Neural progenitor cell (in vitro differentiated cells): ENCODE measurements at regions not wholly inside any gene's neighbourhood (a gene's known extent, or its start where the extent isn't known, plus 50 kb on each side); places are given as distances from the start of the nearest gene placed in this dataset.

Experiments used
- DNase-seq: peaks from one replicate; pipeline ENCODE4 v3.0.0-alpha.2; 2016; ENCODE audit warnings: low spot score
- H2AFZ ChIP-seq: fragments of 200-600 bp; sonication (generic); replicated peaks from 2 replicates; pipeline ENCODE4 v1.6.1; 2016; ENCODE audit warnings: antibody characterized with exemption
- H3F3A ChIP-seq: fragments of 200-600 bp; sonication (generic); 2 replicates; pipeline ENCODE4 v1.6.1; 2016; ENCODE audit warnings: antibody characterized with exemption, low read depth
- H3K27ac ChIP-seq: fragments of 200-600 bp; sonication (generic); 2 replicates; pipeline ENCODE4 v1.5.1; 2016; ENCODE audit warnings: mild to moderate bottlenecking
- H3K27me3 ChIP-seq: fragments of 200-600 bp; sonication (generic); 2 replicates; pipeline ENCODE4 v1.6.1; 2016; ENCODE audit warnings: mild to moderate bottlenecking, moderate library complexity
- H3K36me3 ChIP-seq: fragments of 200-600 bp; sonication (generic); 2 replicates; pipeline ENCODE4 v1.5.1; 2016
- H3K4me1 ChIP-seq: fragments of 200-600 bp; sonication (generic); 2 replicates; pipeline ENCODE4 v1.6.1; 2016; ENCODE audit warnings: mixed run types
- H3K4me2 ChIP-seq: fragments of 200-600 bp; sonication (generic); 2 replicates; pipeline ENCODE4 v1.6.1; 2016
- H3K4me3 ChIP-seq: fragments of 200-600 bp; sonication (generic); 2 replicates; pipeline ENCODE4 v1.5.1; 2016
- H3K79me2 ChIP-seq: fragments of 200-600 bp; sonication (generic); 2 replicates; pipeline ENCODE4 v1.6.1; 2016; ENCODE audit warnings: low read depth
- H3K9ac ChIP-seq: fragments of 200-600 bp; sonication (generic); 2 replicates; pipeline ENCODE4 v1.6.1; 2016
- H3K9me3 ChIP-seq: fragments of 200-600 bp; sonication (generic); 2 replicates; pipeline ENCODE4 v1.5.1; 2016; ENCODE audit warnings: low read depth
- H4K20me1 ChIP-seq: fragments of 200-600 bp; sonication (generic); 2 replicates; pipeline ENCODE4 v1.6.1; 2016; ENCODE audit warnings: low read depth
- H3K27ac Mint-ChIP-seq: 3 replicates; pipeline ENCODE4 v1.8.0; 2021; ENCODE audit warnings: mixed read lengths
- H3K27me3 Mint-ChIP-seq: 2 replicates; pipeline ENCODE4 v1.8.0; 2022; ENCODE audit warnings: low read depth, mild to moderate bottlenecking, inconsistent platforms, moderate library complexity, mixed read lengths; ENCODE audit not compliant: insufficient read depth
- H3K36me3 Mint-ChIP-seq: 3 replicates; pipeline ENCODE4 v1.8.0; 2021; ENCODE audit warnings: mixed read lengths
- H3K4me1 Mint-ChIP-seq: 3 replicates; pipeline ENCODE4 v1.8.0; 2021; ENCODE audit warnings: mixed read lengths
- H3K4me3 Mint-ChIP-seq: 3 replicates; pipeline ENCODE4 v1.8.0; 2021; ENCODE audit warnings: mild to moderate bottlenecking, moderate library complexity, mixed read lengths
- H3K9me3 Mint-ChIP-seq: 3 replicates; pipeline ENCODE4 v1.8.0; 2020; ENCODE audit warnings: mixed read lengths
- EZH2 ChIP-seq: fragments of 200-600 bp; sonication (generic); IDR thresholded peaks from 2 replicates; pipeline ENCODE4 v1.6.1; 2017; ENCODE audit warnings: antibody characterized with exemption, mild to moderate bottlenecking, moderate library complexity
- EZH2phosphoT487 ChIP-seq: fragments of 200-600 bp; sonication (generic); IDR thresholded peaks from 2 replicates; pipeline ENCODE4 v1.6.1; 2017; ENCODE audit warnings: antibody characterized with exemption
- TF ChIP-seq, protein P1 (sequence below): fragments of 200-600 bp; sonication (generic); IDR thresholded peaks from 2 replicates; pipeline ENCODE4 v1.5.1; 2017; ENCODE audit warnings: antibody characterized with exemption, mild to moderate bottlenecking

DNA sequence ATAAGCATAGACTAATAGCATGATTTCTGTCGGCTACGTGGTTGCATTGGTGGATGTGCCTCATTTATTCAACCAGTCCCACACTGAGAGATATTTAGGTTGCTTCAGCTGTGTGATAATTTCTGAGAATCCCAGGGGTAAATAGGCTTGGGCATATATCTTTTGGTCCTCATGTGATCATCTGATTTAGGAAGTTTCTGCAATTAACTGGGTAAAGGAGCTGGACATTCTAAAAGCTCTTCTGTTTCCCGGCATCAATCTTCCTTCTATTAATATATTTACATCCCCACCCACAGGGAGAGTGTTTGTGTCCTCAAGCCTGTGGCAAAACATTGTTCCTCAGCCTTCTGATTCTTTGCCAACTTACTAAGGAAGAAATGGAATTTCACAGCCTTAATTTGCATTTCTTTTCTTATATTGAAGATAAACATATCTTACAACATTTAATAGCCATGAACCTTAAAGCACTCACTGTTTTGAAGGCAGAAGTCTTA is 431.6 kb downstream of the RFC3 start:
- DNase-seq: no peak
- Histone ChIP-seq H3K4me1 (no peaks in the 10 kb centered on the region), H3K9me3 (no peaks in the 10 kb centered on the region), H3K27me3 (no peaks in the 10 kb centered on the region), H3F3A (no peaks in the 10 kb centered on the region), H3K4me2 (no peak overlapping the region), H3K79me2 (no peaks in the 10 kb centered on the region), H3K36me3 (no peaks in the 10 kb centered on the region), H3K4me3 (no peak overlapping the region), H2AFZ (no peak overlapping the region), H3K9ac (no peak overlapping the region), H4K20me1 (no peaks in the 10 kb centered on the region), H3K27ac (no peak overlapping the region)
- Mint-ChIP-seq H3K4me1 (no peaks in the 10 kb centered on the region), H3K9me3 (peaks cover 2% of the 10 kb centered on the region), H3K27me3 (peaks cover 4% of the 10 kb centered on the region), H3K36me3 (no peaks in the 10 kb centered on the region), H3K27ac (no peak overlapping the region), H3K4me3 (no peak overlapping the region)
- TF ChIP-seq, protein P1, sequence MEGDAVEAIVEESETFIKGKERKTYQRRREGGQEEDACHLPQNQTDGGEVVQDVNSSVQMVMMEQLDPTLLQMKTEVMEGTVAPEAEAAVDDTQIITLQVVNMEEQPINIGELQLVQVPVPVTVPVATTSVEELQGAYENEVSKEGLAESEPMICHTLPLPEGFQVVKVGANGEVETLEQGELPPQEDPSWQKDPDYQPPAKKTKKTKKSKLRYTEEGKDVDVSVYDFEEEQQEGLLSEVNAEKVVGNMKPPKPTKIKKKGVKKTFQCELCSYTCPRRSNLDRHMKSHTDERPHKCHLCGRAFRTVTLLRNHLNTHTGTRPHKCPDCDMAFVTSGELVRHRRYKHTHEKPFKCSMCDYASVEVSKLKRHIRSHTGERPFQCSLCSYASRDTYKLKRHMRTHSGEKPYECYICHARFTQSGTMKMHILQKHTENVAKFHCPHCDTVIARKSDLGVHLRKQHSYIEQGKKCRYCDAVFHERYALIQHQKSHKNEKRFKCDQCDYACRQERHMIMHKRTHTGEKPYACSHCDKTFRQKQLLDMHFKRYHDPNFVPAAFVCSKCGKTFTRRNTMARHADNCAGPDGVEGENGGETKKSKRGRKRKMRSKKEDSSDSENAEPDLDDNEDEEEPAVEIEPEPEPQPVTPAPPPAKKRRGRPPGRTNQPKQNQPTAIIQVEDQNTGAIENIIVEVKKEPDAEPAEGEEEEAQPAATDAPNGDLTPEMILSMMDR: no peak
- no peak for TF ChIP-seq EZH2phosphoT487
- no peak for TF ChIP-seq EZH2

DNA sequence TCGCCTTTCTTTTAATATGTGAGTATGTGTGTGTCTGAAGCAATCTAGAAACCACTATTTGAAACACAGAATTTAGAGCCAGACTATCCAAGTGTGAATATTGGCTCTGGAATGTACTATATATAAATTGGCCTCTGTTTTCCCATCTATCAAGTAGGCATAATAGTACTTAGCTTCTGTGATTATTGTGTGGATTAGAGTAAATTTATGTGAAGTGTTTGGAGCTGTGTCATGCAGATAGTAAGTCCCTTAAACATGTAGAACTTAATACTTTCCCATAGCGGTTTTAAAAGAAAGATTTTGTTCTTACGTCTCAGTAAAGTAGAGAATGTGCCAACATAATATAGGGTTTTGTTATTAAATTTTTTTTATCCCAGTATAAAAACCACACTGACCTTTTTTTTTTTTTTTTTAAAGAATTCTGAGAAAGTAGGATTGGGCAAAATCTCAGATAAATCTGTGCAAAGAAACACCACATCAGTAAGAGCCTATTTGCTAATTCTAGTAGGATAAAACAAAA is 432.3 kb downstream of the RFC3 start:
- peaks cover 4% of the 10 kb centered on the region for H3K27me3 Mint-ChIP-seq
- Histone ChIP-seq H3F3A (no peaks in the 10 kb centered on the region), H3K4me3 (no peak overlapping the region), H3K79me2 (no peaks in the 10 kb centered on the region), H3K27me3 (no peaks in the 10 kb centered on the region), H4K20me1 (no peaks in the 10 kb centered on the region), H3K36me3 (no peaks in the 10 kb centered on the region), H3K9me3 (no peaks in the 10 kb centered on the region), H2AFZ (no peak overlapping the region), H3K9ac (no peak overlapping the region), H3K4me1 (no peaks in the 10 kb centered on the region), H3K4me2 (no peak overlapping the region), H3K27ac (no peak overlapping the region)
- no peak for DNase-seq
- no peaks in the 10 kb centered on the region for H3K36me3 Mint-ChIP-seq
- no peak for TF ChIP-seq EZH2phosphoT487
- TF ChIP-seq, protein P1: no peak
- no peak for TF ChIP-seq EZH2
- H3K4me1 Mint-ChIP-seq: no peaks in the 10 kb centered on the region
- H3K27ac Mint-ChIP-seq: no peak overlapping the region
- H3K9me3 Mint-ChIP-seq: peaks cover 2% of the 10 kb centered on the region
- H3K4me3 Mint-ChIP-seq: no peak overlapping the region

DNA sequence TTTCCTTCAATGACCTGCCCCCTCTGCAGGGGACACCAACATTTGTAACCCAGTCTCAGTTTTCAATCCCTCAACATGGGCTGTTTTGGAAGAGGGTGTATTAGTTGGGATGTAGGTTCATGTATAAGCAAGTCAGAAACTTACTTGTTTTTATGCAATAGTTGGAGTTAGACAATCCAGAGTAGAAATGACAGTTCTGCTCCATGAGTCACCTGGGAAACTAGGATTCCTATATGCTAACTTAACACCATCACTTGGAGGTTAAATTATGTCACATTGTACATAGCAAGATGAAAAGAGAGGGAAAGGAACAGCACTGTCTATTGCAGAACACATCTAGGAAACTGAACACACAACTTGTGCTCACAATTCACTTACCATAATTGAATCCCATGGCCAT is 436.4 kb downstream of the RFC3 start:
- no peaks in the 10 kb centered on the region for H3F3A ChIP-seq

More for the DNA sequence above, 436.4 kb downstream of the RFC3 start:
- TF ChIP-seq, protein P1: no peak
- TF ChIP-seq EZH2phosphoT487 (no peak), EZH2 (no peak)
- H3K27ac Mint-ChIP-seq: no peak overlapping the region
- Histone ChIP-seq H2AFZ (no peak overlapping the region), H3K4me2 (no peak overlapping the region), H3K9ac (no peak overlapping the region), H3K79me2 (no peaks in the 10 kb centered on the region), H3K27ac (no peak overlapping the region), H3K4me3 (no peak overlapping the region), H3K36me3 (no peaks in the 10 kb centered on the region), H3K27me3 (no peaks in the 10 kb centered on the region), H3K9me3 (no peaks in the 10 kb centered on the region), H4K20me1 (no peaks in the 10 kb centered on the region), H3K4me1 (no peaks in the 10 kb centered on the region)
- H3K4me1 Mint-ChIP-seq: no peaks in the 10 kb centered on the region
- H3K4me3 Mint-ChIP-seq: no peak overlapping the region
- no peaks in the 10 kb centered on the region for H3K36me3 Mint-ChIP-seq
- peaks cover 2% of the 10 kb centered on the region for H3K9me3 Mint-ChIP-seq
- peaks cover 4% of the 10 kb centered on the region for H3K27me3 Mint-ChIP-seq
- no peak for DNase-seq
